ENCODE measurements at regions not wholly inside any gene's neighbourhood (a gene's known extent, or its start where the extent isn't known, plus 50 kb on each side); places are given as distances from the start of the nearest gene placed in this dataset.

GRCh38 chr9:27985714-27986113 is 412.4 kb upstream of the C9orf72 start:
- no peaks in the 10 kb centered on the region for H3K9me3 ChIP-seq (ENCODE audit: insufficient read depth, low read depth, low read length)
- H3K27ac ChIP-seq (ENCODE audit: low read length), result no peak overlapping the region
- no peaks in the 10 kb centered on the region for H3K36me3 ChIP-seq (ENCODE audit: insufficient read depth, low read depth, low read length)
- no peak overlapping the region for H3K4me3 ChIP-seq (ENCODE audit: low read length)
- H3K4me1 ChIP-seq (ENCODE audit: insufficient read depth, low read length), result no peaks in the 10 kb centered on the region
- no peaks in the 10 kb centered on the region for H3K27me3 ChIP-seq (ENCODE audit: insufficient read depth, low read length)
- H3K9ac ChIP-seq (ENCODE audit: low read depth, low read length), result no peak overlapping the region

DNA sequence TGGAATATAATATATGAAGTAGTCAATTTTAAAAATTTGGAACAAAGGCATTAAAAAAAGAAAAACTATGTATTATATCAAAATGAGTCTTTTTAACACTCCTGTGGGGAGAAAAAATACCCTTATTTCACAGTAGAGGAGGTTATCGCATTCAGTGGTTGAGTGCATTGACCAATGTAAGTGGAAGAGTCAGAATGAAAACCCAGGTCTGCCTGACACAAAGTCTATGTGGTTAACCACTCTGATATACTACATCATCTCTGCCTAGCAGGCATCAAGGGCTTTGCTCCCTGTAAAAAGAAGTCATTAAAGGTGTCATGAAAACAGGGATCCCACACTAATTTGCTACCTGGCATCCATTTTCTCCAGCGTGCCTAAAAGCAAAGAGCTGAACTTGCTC is 417.2 kb upstream of the C9orf72 start:
- Histone ChIP-seq H3K9ac (ENCODE audit: low read depth, low read length) (no peak overlapping the region), H3K36me3 (ENCODE audit: insufficient read depth, low read depth, low read length) (no peaks in the 10 kb centered on the region), H3K4me3 (ENCODE audit: low read length) (no peak overlapping the region), H3K9me3 (ENCODE audit: insufficient read depth, low read depth, low read length) (no peaks in the 10 kb centered on the region), H3K27ac (ENCODE audit: low read length) (no peak overlapping the region), H3K4me1 (ENCODE audit: insufficient read depth, low read length) (no peaks in the 10 kb centered on the region), H3K27me3 (ENCODE audit: insufficient read depth, low read length) (no peaks in the 10 kb centered on the region)

DNA sequence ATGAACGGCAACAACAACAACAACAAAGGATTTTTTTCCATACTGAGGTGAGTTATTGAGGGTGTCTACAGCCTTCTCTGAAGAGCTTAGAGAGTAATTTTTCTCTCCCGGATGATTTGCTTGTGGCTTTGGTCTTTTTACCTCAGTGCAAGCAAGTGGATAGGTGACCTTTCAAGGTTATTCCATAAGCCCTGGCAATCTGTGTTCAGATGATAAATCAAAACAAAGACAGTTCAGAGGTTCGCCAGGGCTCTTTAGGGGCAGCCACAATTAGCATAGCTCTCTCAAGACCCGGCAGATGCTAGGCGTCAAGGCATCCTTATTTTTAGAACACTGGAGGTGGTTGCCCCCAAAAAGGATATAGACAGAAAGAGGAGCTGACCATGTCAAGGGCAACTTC is 417.9 kb upstream of the C9orf72 start:
- no peaks in the 10 kb centered on the region for H3K36me3 ChIP-seq (ENCODE audit: insufficient read depth, low read depth, low read length)
- H3K4me3 ChIP-seq (ENCODE audit: low read length), result no peak overlapping the region
- no peaks in the 10 kb centered on the region for H3K27me3 ChIP-seq (ENCODE audit: insufficient read depth, low read length)
- no peak overlapping the region for H3K27ac ChIP-seq (ENCODE audit: low read length)
- no peak overlapping the region for H3K9ac ChIP-seq (ENCODE audit: low read depth, low read length)
- H3K4me1 ChIP-seq (ENCODE audit: insufficient read depth, low read length), result no peaks in the 10 kb centered on the region
- no peaks in the 10 kb centered on the region for H3K9me3 ChIP-seq (ENCODE audit: insufficient read depth, low read depth, low read length)

DNA sequence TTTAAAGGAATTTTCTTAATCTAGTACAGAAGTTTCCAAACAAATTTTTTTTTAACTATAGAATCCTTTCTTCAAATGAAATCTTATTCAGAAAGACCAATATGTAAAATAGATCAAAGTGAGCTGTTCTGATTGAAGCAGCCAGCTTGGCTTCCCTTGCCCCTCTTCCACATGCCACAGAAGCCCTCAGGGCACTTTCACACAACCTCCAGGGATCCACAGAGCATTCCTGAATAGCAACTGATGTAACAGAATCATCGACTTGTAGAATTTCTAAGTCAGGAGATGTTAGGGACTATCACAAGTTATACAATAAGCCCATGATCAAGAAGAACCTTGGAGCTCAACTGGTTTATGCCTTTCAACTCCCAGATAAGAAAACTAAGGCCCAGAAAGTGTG is 427.8 kb upstream of the C9orf72 start:
- H3K4me3 ChIP-seq (ENCODE audit: low read length), result no peak overlapping the region
- H3K27ac ChIP-seq (ENCODE audit: low read length), result no peak overlapping the region
- H3K9me3 ChIP-seq (ENCODE audit: insufficient read depth, low read depth, low read length), result no peaks in the 10 kb centered on the region
- no peaks in the 10 kb centered on the region for H3K27me3 ChIP-seq (ENCODE audit: insufficient read depth, low read length)
- H3K4me1 ChIP-seq (ENCODE audit: insufficient read depth, low read length), result peaks cover 4% of the 10 kb centered on the region; the same call in 1 of the 2 replicates
- H3K9ac ChIP-seq (ENCODE audit: low read depth, low read length), result no peak overlapping the region
- H3K36me3 ChIP-seq (ENCODE audit: insufficient read depth, low read depth, low read length), result no peaks in the 10 kb centered on the region

DNA sequence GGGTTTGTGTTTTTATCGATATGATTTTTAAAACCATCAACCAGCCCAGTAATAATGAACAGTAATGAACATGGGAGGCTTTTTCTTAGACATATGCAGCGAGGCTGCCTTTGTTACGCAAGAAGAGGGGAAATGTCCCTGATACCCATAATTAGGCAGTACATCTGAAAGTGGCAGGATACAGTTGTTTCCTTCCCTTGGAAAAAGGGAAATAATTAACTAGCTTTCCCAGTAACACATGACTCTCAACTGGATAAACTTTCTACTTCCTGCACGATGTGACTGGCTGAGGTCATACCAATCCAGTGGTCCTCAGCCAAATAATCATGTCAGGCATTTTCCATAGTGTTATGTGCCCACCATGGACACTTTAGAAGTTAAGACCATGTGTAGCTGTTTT is 431.6 kb upstream of the C9orf72 start:
- Histone ChIP-seq H3K27ac (ENCODE audit: low read length) (no peak overlapping the region), H3K36me3 (ENCODE audit: insufficient read depth, low read depth, low read length) (no peaks in the 10 kb centered on the region), H3K4me3 (ENCODE audit: low read length) (no peak overlapping the region), H3K9me3 (ENCODE audit: insufficient read depth, low read depth, low read length) (no peaks in the 10 kb centered on the region), H3K9ac (ENCODE audit: low read depth, low read length) (no peak overlapping the region), H3K27me3 (ENCODE audit: insufficient read depth, low read length) (no peaks in the 10 kb centered on the region), H3K4me1 (ENCODE audit: insufficient read depth, low read length) (peaks cover 16% of the 10 kb centered on the region)

- H3K36me3 ChIP-seq (ENCODE audit: insufficient read depth, low read depth, low read length), result no peaks in the 10 kb centered on the region
- no peak overlapping the region for H3K27ac ChIP-seq (ENCODE audit: low read length)
- no peaks in the 10 kb centered on the region for H3K9me3 ChIP-seq (ENCODE audit: insufficient read depth, low read depth, low read length)
- H3K4me1 ChIP-seq (ENCODE audit: insufficient read depth, low read length), result peaks cover 16% of the 10 kb centered on the region
- no peak overlapping the region for H3K9ac ChIP-seq (ENCODE audit: low read depth, low read length)
- H3K27me3 ChIP-seq (ENCODE audit: insufficient read depth, low read length), result no peaks in the 10 kb centered on the region
- no peak overlapping the region for H3K4me3 ChIP-seq (ENCODE audit: low read length)
Observed at GRCh38 chr9:28005779-28006178, 432.5 kb upstream of the C9orf72 start.

DNA sequence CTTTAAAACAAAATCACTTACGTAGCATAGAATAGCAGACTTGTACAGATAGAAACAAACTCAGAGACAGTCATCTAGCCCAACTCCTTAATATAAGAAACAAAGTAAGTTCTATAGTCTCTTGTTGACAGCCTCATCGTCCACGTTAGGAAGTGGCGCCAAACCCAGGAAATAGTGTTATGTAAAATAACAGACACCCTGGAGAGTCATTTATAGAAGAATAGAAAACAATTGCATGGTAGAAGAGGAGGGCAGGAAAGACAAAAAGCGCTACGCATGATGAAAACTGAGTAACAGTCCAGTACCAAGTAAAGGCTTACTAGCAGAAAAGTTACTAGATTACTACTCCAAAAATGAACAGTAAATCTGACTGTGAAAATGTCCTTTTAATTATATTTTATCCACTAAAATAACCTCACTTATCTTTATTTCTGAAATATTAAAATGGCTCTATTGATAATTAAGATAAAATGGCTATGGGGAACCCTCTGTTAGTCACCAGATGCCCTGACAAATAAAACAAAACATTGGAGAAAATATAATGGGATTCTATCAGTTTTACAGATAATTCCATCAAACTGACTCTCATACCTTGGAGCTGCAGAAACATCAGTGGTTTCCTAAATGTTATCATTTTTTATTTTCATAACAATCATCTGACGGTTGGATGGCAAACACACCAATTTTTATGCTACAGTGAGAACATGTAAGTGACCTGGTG is 434.0 kb upstream of the C9orf72 start:
- no peaks in the 10 kb centered on the region for H3K9me3 ChIP-seq (ENCODE audit: insufficient read depth, low read depth, low read length)
- peaks cover 12% of the 10 kb centered on the region; the same call in 1 of the 2 replicates for H3K4me1 ChIP-seq (ENCODE audit: insufficient read depth, low read length)
- no peak overlapping the region for H3K27ac ChIP-seq (ENCODE audit: low read length)
- peak overlapping the region; percentile 24; the same call in 1 of the 2 replicates for H3K4me3 ChIP-seq (ENCODE audit: low read length)
- H3K27me3 ChIP-seq (ENCODE audit: insufficient read depth, low read length), result no peaks in the 10 kb centered on the region
- H3K9ac ChIP-seq (ENCODE audit: low read depth, low read length), result no peak overlapping the region
- no peaks in the 10 kb centered on the region for H3K36me3 ChIP-seq (ENCODE audit: insufficient read depth, low read depth, low read length)

DNA sequence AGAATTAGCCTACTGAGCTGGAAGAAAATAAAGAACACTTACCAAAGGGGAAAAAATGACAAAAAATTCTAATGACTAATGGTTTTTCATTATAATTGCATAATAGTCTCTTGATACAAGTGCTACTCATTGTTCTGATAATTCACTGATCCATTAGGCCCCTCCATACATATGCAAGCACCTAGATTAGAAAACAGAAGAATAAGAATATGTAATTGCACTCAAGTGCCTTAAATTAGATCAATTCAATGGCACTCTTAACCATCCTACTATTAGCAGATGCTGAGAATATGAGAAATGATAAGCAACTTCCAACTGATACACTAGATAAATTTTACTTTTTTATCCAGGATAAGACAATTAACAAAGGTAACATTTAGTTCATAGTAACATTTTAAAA is 440.9 kb upstream of the C9orf72 start:
- peaks cover 8% of the 10 kb centered on the region; the same call in 1 of the 2 replicates for H3K4me1 ChIP-seq (ENCODE audit: insufficient read depth, low read length)
- no peaks in the 10 kb centered on the region for H3K27me3 ChIP-seq (ENCODE audit: insufficient read depth, low read length)
- H3K27ac ChIP-seq (ENCODE audit: low read length), result no peak overlapping the region
- no peaks in the 10 kb centered on the region for H3K36me3 ChIP-seq (ENCODE audit: insufficient read depth, low read depth, low read length)
- no peak overlapping the region for H3K9ac ChIP-seq (ENCODE audit: low read depth, low read length)
- no peak overlapping the region for H3K4me3 ChIP-seq (ENCODE audit: low read length)
- no peaks in the 10 kb centered on the region for H3K9me3 ChIP-seq (ENCODE audit: insufficient read depth, low read depth, low read length)

GRCh38 chr9:28024676-28025075 is 451.4 kb upstream of the C9orf72 start:
- Histone ChIP-seq H3K4me1 (ENCODE audit: insufficient read depth, low read length) (peaks cover 5% of the 10 kb centered on the region; the same call in 1 of the 2 replicates), H3K9ac (ENCODE audit: low read depth, low read length) (no peak overlapping the region), H3K27me3 (ENCODE audit: insufficient read depth, low read length) (no peaks in the 10 kb centered on the region), H3K4me3 (ENCODE audit: low read length) (no peak overlapping the region), H3K9me3 (ENCODE audit: insufficient read depth, low read depth, low read length) (no peaks in the 10 kb centered on the region), H3K27ac (ENCODE audit: low read length) (no peak overlapping the region), H3K36me3 (ENCODE audit: insufficient read depth, low read depth, low read length) (no peaks in the 10 kb centered on the region)

DNA sequence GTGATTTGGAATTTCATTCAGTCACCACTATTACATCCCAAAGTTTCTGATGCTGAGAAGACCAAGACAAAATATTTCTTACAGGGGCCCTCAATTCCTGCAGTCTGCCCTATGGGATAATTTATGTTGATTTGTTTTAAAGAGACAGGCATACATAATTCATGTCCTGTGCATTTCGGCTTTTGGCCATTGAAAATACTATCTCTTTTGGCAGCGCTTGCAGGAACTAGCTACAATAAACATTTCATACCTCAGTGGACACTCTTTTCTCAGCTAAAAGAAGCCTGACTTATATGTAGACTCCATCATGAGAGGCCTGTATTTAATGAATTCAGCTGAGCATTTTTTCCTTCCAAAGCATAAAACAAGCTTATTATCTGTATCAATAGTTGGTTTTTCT is 451.9 kb upstream of the C9orf72 start:
- Histone ChIP-seq H3K36me3 (ENCODE audit: insufficient read depth, low read depth, low read length) (no peaks in the 10 kb centered on the region), H3K4me1 (ENCODE audit: insufficient read depth, low read length) (peaks cover 5% of the 10 kb centered on the region; the same call in 1 of the 2 replicates), H3K4me3 (ENCODE audit: low read length) (no peak overlapping the region), H3K9ac (ENCODE audit: low read depth, low read length) (no peak overlapping the region), H3K9me3 (ENCODE audit: insufficient read depth, low read depth, low read length) (no peaks in the 10 kb centered on the region), H3K27ac (ENCODE audit: low read length) (no peak overlapping the region), H3K27me3 (ENCODE audit: insufficient read depth, low read length) (no peaks in the 10 kb centered on the region)

DNA sequence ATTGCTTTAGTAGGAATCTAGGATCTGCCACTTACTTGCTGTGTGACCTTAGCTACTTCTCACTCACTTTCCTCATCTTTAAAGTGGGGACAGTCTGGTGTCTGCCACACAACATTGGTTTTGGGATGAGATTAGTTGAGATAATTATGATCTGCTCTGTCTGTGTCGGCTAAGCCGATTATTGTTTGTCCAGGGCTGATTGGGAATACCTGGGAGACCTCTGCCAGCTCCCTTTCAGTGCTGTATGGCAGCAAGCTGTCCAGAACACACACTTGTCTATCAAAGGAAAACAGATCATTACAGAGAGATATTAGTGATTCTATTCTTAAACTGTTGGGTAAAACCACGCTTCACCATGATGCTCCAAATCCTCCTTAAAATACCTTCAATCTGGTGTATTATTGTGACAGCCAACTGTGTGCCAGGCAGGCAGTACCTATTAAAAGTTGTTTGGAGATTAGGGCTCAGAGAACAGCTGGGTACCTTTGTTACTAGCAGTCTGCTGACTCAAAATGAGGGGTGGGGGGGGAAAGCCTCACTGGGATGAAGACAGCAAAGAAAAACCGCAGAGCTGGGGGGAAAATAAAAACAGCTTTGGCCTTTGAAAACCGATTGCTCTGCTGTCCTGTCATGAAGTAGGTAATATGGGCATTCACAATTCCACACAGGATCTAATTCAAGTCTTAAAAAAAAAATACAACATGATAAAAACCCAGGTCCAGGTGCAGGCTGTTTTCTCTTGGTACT is 458.4 kb upstream of the C9orf72 start:
- Histone ChIP-seq H3K36me3 (ENCODE audit: insufficient read depth, low read depth, low read length) (no peaks in the 10 kb centered on the region), H3K9ac (ENCODE audit: low read depth, low read length) (no peak overlapping the region; the same call in 1 of the 2 replicates), H3K9me3 (ENCODE audit: insufficient read depth, low read depth, low read length) (no peaks in the 10 kb centered on the region), H3K27me3 (ENCODE audit: insufficient read depth, low read length) (no peaks in the 10 kb centered on the region), H3K4me1 (ENCODE audit: insufficient read depth, low read length) (peaks cover 12% of the 10 kb centered on the region; the same call in 1 of the 2 replicates), H3K27ac (ENCODE audit: low read length) (no peak overlapping the region), H3K4me3 (ENCODE audit: low read length) (peak overlapping the region; percentile 39; the same call in 1 of the 2 replicates)

GRCh38 chr9:28032268-28032590 is 458.9 kb upstream of the C9orf72 start:
- Histone ChIP-seq H3K4me3 (ENCODE audit: low read length) (peak overlapping the region; percentile 39; the same call in 1 of the 2 replicates), H3K9ac (ENCODE audit: low read depth, low read length) (no peak overlapping the region; the same call in 1 of the 2 replicates), H3K4me1 (ENCODE audit: insufficient read depth, low read length) (peaks cover 12% of the 10 kb centered on the region; the same call in 1 of the 2 replicates), H3K9me3 (ENCODE audit: insufficient read depth, low read depth, low read length) (no peaks in the 10 kb centered on the region), H3K27me3 (ENCODE audit: insufficient read depth, low read length) (no peaks in the 10 kb centered on the region), H3K36me3 (ENCODE audit: insufficient read depth, low read depth, low read length) (no peaks in the 10 kb centered on the region), H3K27ac (ENCODE audit: low read length) (no peak overlapping the region)

Data from iPS-20b (cell line).